ENCODE measurements at regions not wholly inside any gene's neighbourhood (a gene's known extent, or its start where the extent isn't known, plus 50 kb on each side); places are given as distances from the start of the nearest gene placed in this dataset.

GRCh38 chr5:133708331-133708850, 96.0 kb upstream of the FSTL4 start:
- TF ChIP-seq CTCF (IDR thresholded peaks at IDR 0.05): no peak
- TF ChIP-seq POLR2A (IDR thresholded peaks at IDR 0.05): no peak

Measured in prostate gland (tissue), 2 donors.